Stimulated activated CD8-positive, alpha-beta memory T cell treated with anti-CD3 and anti-CD28 coated beads, Interleukin-12 subunit alpha, Interleukin-12 subunit beta, amount 100 ng/mL, for 1 hour (primary cell): ENCODE measurements at regions not wholly inside any gene's neighbourhood (a gene's known extent, or its start where the extent isn't known, plus 50 kb on each side); places are given as distances from the start of the nearest gene placed in this dataset.

Source experiments
- DNase-seq: peaks from one replicate; pipeline ENCODE4 v3.0.0-alpha.2; 2020; ENCODE audit warnings: low read depth

GRCh38 chr16:79713609-79714309 lies 113.2 kb upstream of the MAF start:
- DNase-seq = no peak

GRCh38 chr16:79712276-79712675 lies 111.7 kb upstream of the MAF start:
- no peak for DNase-seq

- no peak for DNase-seq
These were observed 107.3 kb upstream of the MAF start for GRCh38 chr16:79707876-79708275.

DNA sequence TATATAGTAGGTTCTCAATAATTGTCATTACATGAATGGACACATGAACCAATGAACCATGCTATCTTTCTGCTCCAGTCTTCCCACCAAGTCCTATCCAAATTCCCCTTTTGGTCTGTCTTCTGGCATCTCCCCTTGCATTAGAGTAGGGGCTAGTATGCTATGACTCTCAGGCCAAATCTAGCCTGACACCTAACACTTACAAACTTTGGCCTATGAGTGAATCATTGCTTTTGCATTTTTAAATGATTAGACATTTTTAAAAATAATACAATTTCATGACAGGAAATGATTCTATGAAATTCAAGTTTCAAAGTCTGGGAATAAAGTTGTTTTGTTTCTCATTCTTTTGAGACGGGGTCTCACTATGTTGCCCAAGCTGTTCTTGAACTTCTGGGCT lies 102.5 kb upstream of the MAF start:
- DNase-seq = no peak

DNA sequence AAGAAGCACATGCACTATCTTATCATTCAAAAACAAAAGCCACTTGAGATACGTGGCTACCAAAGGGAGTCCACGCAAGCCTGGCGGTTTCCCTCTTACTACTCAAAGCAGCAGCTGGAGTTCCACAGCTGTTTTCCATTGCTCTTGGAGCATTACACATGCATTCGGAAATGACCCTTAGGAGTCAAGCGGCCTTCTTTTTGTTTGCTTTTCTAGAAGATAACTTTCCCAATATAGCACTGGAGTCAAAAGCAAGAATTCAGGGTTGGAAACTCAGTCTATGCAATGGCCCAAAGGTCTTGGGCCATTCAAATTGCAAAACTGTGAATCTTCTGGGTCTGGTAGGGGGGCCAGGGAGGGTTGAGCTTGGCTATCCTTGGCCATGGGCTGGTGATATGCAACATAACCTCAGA lies 97.8 kb upstream of the MAF start:
- DNase-seq = no peak

GRCh38 chr16:79697562-79698112 lies 97.1 kb upstream of the MAF start:
- no peak for DNase-seq

DNA sequence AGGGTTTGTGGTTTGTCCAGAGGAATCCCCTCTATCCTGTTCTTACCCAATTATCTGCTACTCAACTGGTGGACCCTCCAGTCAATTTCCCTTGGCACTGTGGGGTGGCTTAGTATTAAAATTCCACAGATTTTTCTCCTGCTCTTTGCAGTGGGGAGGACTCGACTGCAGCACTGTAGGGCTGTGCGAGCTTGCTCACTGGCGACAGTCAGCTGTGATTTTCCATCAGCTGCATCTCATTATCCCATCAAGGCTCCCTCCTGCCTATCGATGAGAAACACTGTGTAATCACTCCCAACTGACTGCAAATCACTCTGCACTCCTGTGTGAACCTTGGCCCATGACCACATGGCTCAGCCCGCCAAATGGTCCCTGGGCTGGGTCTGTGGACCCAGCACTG lies 90.5 kb upstream of the MAF start:
- DNase-seq = no peak

DNA sequence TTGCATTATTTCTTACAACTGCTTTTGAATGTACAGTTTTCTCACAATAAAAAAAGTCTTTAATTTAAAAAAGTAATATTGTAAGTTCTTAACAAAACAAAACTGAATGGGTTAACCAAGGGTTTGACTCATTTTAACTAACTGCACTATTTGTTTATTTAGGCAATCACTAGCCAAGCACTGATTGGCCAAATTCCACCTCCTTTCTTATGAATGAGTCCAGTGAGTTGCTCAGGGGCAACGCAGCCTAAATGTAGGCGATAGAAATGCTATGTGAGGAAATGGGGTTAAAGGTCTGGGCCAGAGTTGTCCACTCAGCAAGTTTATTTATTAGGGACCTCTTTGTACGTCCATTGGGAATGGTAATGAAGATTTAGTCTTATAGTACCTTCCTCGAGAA lies 89.6 kb upstream of the MAF start:
- DNase-seq = no peak

GRCh38 chr16:79687249-79688130 lies 87.0 kb upstream of the MAF start:
- DNase-seq = no peak

GRCh38 chr16:79685871-79686270 lies 85.3 kb upstream of the MAF start:
- DNase-seq = no peak

DNA sequence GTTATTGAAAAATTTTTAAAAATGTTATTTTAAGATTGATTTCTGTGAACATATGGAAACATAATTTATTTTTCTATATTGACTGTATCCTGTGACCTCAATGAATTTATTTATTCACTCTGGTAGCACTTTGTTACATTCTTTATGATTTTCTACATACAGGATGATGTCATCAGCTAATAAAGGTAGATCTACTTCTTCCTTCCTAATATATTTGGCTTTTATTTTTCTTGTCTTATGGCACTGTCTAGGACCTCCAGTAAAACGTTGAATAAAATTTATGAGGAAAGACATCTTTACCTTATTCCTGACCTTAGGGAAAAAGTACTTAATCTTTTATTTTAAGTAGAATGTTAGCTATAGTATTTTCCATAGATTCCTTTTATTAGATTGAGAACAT lies 78.8 kb upstream of the MAF start:
- no peak for DNase-seq

GRCh38 chr16:79677799-79678530 lies 77.4 kb upstream of the MAF start:
- DNase-seq = no peak

GRCh38 chr16:79673635-79674034 lies 73.1 kb upstream of the MAF start:
- no peak for DNase-seq

DNA sequence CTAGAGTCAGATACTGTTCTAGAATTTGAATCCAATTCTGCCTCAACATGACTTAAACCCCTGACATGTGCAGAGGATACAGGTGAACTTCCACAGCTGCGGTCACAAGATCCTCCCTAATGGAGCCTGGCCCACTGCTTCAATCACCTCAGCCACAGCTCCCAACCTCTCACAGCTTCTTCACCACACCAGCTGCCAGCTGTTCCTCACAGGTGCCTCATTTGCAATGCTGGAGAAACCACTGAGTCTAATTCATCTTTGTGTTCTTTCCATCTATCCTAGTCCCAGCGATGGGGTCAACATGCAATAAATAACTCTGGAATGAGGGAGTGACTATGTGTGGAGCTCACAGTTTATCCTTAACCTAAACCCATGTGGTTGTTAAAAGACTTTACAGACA lies 72.0 kb upstream of the MAF start:
- DNase-seq = no peak

- no peak for DNase-seq
These were observed 68.0 kb upstream of the MAF start for GRCh38 chr16:79668502-79668901.

DNA sequence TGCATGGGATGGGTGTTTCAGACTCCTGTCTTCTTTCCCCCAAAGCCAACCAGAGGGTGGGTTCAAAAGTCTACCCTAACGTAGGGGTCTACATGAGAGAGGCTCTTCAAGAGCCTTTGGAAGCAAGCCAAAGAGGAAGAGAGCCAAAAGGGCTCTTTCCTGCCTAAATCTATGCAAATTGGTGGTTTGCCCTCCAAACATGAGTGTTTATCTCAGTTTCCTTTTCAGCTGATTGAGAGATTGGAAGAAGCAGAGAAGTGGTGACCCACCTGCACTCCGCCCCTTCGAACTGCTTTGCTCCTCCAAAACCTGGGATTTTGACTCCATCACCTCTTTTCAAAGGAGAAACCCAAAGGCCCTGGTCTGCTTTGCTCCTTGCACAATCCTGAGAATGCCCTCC lies 65.4 kb upstream of the MAF start:
- no peak for DNase-seq

DNA sequence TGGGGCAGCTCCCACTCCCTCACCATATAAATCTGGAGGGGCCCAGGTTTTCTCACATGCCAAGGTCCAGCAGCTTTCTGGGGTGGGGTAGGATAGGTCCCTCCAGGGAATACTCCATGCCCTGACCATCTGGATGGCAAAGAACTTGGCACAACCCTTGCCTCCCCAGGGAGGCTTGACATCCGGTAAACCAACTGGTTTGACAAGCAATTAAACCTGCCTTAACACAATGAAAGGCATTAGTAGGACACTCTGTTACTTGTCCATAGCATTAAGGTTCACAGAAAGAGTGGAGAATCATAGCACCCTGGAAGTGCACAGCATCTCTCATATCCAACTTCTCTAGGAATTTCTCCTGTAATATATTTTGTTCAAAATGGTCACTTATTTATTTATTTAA lies 63.9 kb upstream of the MAF start:
- no peak for DNase-seq

- no peak for DNase-seq
These were observed 62.3 kb upstream of the MAF start for GRCh38 chr16:79662669-79663313.

- DNase-seq = no peak
These were observed 61.6 kb upstream of the MAF start for GRCh38 chr16:79662122-79662521.

- DNase-seq = no peak
These were observed 61.0 kb upstream of the MAF start for GRCh38 chr16:79661578-79661977.

DNA sequence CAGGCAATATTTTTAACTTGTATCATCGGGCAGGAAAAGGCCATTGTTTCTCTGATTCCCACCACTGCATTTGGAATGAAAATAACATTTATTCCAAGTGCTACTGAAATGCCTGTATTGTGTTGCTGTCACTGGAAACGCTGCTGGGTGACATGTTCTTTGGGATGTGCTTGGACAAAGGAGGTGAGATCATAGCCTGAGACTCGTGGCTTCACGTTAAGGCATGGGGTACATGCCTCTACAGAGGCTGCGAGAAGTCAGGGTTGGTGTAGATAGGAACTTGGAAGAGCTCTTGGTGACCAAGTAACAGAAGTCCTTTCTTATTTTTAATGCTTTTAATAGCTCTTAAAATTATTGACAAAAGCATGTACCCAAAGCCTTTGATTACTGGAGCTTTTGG lies 58.8 kb upstream of the MAF start:
- no peak for DNase-seq
